Effector memory CD8-positive, alpha-beta T cell (primary cell): ENCODE measurements at regions not wholly inside any gene's neighbourhood (a gene's known extent, or its start where the extent isn't known, plus 50 kb on each side); places are given as distances from the start of the nearest gene placed in this dataset.
"Not testable (repeated sequence)": the region's sequence is repeated elsewhere in the genome, so short reads cannot be mapped to it uniquely, and the experiment has no call there.

Source experiments
- ATAC-seq: fragments of 150-1000 bp; cut with Tn5 transposase; replicated peaks from 2 replicates; pipeline ENCODE4 v1.10.0; 2021; ENCODE audit warnings: mild to moderate bottlenecking, moderate library complexity
- DNase-seq, 3 experiments: peaks; one replicate each; pipeline ENCODE4 v3.0.0; 2021
- H3K27ac Mint-ChIP-seq, 2 donors: one replicate each; pipeline ENCODE4 v1.8.0; 2022; ENCODE audit warnings: mild to moderate bottlenecking in 2 of 2, mixed read lengths in 2 of 2, moderate library complexity in 2 of 2
- H3K27me3 Mint-ChIP-seq, 2 donors: one replicate each; pipeline ENCODE4 v1.8.0; 2022; ENCODE audit warnings: mixed read lengths in 2 of 2
- H3K36me3 Mint-ChIP-seq: one replicate; pipeline ENCODE4 v1.8.0; 2022; ENCODE audit warnings: mild to moderate bottlenecking, moderate library complexity, mixed read lengths; ENCODE audit not compliant: insufficient read depth
- H3K4me1 Mint-ChIP-seq, 2 donors: one replicate each; pipeline ENCODE4 v1.8.0; 2022; ENCODE audit warnings: low read depth in 2 of 2, mixed read lengths in 2 of 2
- H3K4me3 Mint-ChIP-seq, 2 donors: one replicate each; pipeline ENCODE4 v1.8.0; 2022; ENCODE audit warnings: mild to moderate bottlenecking in 2 of 2, mixed read lengths in 2 of 2, moderate library complexity in 2 of 2
- H3K9me3 Mint-ChIP-seq, 2 donors: one replicate each; pipeline ENCODE4 v1.8.0; 2022; ENCODE audit warnings: mixed read lengths in 2 of 2

DNA sequence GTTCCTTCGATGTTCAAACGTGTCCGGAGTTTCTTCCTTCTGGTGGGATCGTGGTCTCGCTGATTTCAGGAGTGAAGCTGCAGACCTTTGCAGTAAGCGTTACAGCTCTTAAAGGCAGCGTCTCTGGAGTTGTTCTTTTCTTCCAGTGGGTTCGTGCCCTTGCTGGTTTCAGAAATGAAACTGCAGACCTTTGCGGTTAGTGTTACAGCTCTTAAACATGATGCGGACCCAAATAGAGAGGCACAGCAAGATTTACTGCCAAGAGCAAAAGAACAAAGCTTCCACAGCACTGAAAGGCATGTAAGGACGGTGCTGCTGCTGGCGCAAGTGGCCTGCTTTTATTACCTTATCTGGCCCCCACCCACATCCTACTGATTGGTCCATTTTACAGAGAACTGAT lies 931.4 kb downstream of the IPMK start:
- H3K27me3 Mint-ChIP-seq, result no peaks in the 10 kb centered on the region
- no peak overlapping the region for H3K4me3 Mint-ChIP-seq
- peaks cover 0 to 4% of the 10 kb centered on the region in 2 donors for H3K9me3 Mint-ChIP-seq
- no peak for DNase-seq
- no peaks in the 10 kb centered on the region for H3K36me3 Mint-ChIP-seq
- H3K4me1 Mint-ChIP-seq, result no peaks in the 10 kb centered on the region
- H3K27ac Mint-ChIP-seq, result no peak overlapping the region
- ATAC-seq, result no peak

DNA sequence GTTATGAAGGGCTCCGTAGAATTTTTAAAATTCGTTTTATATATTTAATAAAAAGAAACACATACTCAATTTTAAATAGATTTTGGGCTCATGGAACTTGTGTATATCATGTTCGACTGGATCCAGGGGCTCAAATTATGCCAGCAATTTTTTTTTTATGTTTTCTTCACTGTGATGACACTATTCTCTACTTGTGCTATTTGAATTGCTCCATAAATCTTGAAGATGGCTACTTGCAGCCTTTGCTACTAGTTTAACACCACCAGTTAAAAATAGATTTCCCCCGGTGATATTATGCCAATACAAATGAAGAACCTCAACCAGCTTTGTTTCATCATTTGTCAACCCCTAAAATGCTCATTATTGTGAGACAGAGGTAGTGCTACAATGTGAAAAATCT lies 933.2 kb downstream of the IPMK start:
- Mint-ChIP-seq H3K4me1 (no peaks in the 10 kb centered on the region), H3K9me3 (peaks cover 0 to 4% of the 10 kb centered on the region in 2 donors), H3K27me3 (no peaks in the 10 kb centered on the region), H3K27ac (no peak overlapping the region), H3K4me3 (no peak overlapping the region), H3K36me3 (no peaks in the 10 kb centered on the region)
- DNase-seq, result no peak
- ATAC-seq, result no peak

DNA sequence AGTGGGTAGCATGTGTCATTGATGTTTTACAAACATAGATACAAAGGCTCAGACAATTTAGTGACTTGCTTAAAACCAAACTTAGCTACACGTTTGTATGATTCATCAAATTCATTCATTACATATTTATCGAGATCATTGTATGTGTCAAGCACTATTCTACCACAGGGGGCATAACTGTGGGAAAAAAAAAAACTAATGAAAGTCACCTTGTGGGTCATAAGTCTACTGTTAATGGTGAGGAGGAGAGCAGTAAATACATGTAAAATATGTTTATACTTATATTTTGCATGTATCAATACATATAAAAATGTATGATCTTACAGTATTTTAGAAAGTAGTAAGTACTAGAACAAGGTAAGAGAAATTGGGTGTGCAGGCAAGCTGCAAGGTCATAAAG lies 933.8 kb downstream of the IPMK start:
- DNase-seq, result no peak
- H3K36me3 Mint-ChIP-seq, result no peaks in the 10 kb centered on the region
- no peaks in the 10 kb centered on the region for H3K4me1 Mint-ChIP-seq
- H3K27ac Mint-ChIP-seq, result no peak overlapping the region
- H3K4me3 Mint-ChIP-seq, result no peak overlapping the region
- peaks cover 0 to 4% of the 10 kb centered on the region in 2 donors for H3K9me3 Mint-ChIP-seq
- no peak for ATAC-seq
- no peaks in the 10 kb centered on the region for H3K27me3 Mint-ChIP-seq

DNA sequence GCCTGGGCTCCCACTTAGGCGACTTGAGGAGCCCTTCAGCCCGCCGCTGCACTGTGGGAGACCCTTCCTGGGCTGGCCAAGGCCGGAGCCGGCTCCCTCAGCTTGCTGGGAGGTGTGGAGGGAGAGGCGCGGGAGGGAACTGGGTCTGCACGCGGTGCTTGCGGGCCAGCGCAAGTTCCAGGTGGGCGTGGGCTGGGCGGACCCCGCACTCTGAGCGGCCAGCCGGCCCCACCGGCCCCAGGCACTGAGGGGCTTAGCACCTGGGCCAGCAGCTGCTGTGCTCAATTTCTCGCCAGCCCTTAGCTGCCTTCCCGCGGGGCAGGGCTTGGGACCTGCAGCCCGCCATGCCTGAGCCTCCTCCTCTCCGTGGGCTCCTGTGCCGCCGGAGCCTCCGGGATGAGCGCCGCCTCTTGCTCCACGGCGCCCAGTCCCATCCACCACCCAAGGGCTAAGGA lies 946.3 kb downstream of the IPMK start:
- not testable (repeated sequence) for DNase-seq, ATAC-seq, H3K27ac Mint-ChIP-seq, H3K27me3 Mint-ChIP-seq, H3K36me3 Mint-ChIP-seq, H3K4me3 Mint-ChIP-seq, H3K9me3 Mint-ChIP-seq, H3K4me1 Mint-ChIP-seq

DNA sequence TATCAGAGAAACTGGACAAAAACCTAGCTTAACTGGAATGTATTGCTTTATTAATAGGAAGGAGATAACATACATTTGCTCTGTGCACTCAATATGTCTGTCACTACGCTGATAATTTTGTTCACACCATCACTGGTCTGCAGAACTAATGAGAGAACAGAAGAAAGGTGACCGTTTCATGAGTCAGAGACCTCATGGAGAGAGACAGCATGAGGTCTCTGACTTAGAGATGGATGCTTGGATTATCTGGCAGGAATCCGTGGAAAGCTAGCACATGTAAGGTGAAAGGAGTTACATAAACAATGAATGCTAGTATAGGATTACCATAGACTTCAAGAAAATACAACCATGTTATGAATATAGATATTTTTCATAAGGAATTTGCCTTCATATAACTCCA lies 947.3 kb downstream of the IPMK start:
- no peak for ATAC-seq
- H3K4me3 Mint-ChIP-seq, result no peak overlapping the region
- no peaks in the 10 kb centered on the region for H3K36me3 Mint-ChIP-seq
- H3K27me3 Mint-ChIP-seq, result no peaks in the 10 kb centered on the region
- no peak overlapping the region for H3K27ac Mint-ChIP-seq
- DNase-seq, result no peak
- H3K4me1 Mint-ChIP-seq, result no peaks in the 10 kb centered on the region
- H3K9me3 Mint-ChIP-seq, result peaks cover 0 to 6% of the 10 kb centered on the region in 2 donors

DNA sequence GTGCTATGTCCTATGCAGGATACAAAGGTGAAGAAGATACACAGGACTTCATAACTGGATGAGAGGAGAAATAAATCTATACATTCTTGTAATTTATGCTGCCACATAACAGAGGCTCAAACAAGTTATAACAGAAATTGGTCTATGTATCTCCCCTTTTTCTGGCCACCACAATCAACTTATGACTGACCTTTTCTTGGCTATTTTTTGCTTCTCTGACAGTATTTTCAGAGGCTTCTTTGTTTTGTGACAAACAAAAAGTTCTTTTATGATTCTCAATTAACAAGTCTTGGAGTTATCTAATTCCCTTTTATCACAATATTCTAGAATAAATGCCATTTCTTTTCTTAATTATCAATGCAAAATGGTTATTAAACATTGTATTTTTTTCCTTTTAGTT lies 953.0 kb upstream of the ZWINT start:
- Mint-ChIP-seq H3K27me3 (no peaks in the 10 kb centered on the region), H3K4me1 (no peaks in the 10 kb centered on the region), H3K36me3 (no peaks in the 10 kb centered on the region), H3K9me3 (no peaks in the 10 kb centered on the region), H3K27ac (no peak overlapping the region), H3K4me3 (no peak overlapping the region)
- ATAC-seq (no peak), DNase-seq (no peak)

DNA sequence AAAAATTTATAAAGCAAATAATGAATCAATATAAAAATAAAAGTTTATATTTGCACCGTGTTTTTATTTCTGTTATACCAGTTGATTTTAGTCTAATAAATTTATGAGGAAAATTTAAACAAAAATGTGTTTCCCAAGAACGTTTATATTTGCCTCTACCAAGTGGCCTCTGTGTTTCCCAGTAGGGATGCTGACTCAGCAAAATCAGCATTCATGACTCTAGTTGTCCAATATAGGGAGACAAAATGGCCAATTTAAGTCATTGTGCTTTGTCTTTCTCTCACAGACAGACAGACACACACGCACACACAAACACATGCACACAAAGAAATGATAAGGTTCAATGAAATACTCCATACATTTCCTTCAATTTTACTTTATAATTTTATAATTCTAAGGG lies 942.5 kb upstream of the ZWINT start:
- Mint-ChIP-seq H3K36me3 (no peaks in the 10 kb centered on the region), H3K9me3 (peaks cover 3 to 14% of the 10 kb centered on the region in 2 donors), H3K27ac (no peak overlapping the region), H3K27me3 (no peaks in the 10 kb centered on the region), H3K4me3 (no peak overlapping the region), H3K4me1 (no peaks in the 10 kb centered on the region)
- no peak for ATAC-seq
- no peak for DNase-seq

DNA sequence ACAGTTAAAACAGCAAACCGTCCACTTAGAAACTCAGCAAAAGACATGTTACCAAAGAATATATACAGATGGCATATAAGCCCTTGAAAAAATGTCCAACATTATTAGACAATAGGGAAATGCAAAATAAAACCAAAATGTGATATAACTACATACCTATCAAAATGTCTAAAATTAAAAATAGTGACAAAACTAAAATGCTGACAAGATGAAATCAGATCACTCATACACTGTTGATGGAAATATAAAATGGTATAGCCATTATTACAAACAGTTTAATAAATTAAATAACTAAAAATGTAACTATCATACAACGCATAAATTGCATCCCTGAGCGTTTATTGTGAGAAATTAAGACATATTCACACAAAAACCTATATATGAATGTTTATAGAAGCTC lies 939.7 kb upstream of the ZWINT start:
- no peak overlapping the region for H3K27ac Mint-ChIP-seq
- H3K9me3 Mint-ChIP-seq, result peaks cover 1 to 14% of the 10 kb centered on the region in 2 donors
- no peak overlapping the region for H3K4me3 Mint-ChIP-seq
- H3K36me3 Mint-ChIP-seq, result no peaks in the 10 kb centered on the region
- no peak for ATAC-seq
- DNase-seq, result no peak
- H3K27me3 Mint-ChIP-seq, result no peaks in the 10 kb centered on the region
- H3K4me1 Mint-ChIP-seq, result no peaks in the 10 kb centered on the region

DNA sequence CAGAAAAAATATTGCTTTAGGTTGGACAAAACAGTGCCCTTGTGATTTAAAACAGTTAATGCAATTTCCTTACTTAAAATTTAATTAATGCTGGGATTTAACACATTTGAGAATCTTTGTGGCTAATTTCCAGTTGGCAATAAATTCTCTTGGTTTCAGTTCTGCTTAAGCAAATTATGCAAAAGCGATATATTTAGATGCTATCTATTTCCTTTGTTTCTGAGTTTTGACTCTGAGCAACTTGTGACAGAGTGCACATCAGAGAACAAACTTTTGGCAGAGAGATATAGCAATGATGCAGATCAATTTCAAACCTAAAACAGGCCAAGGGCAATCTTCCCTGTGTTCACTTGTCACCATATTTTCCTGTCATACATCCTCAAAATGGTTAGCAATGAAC lies 933.6 kb upstream of the ZWINT start:
- ATAC-seq (no peak), DNase-seq (no peak)
- Mint-ChIP-seq H3K36me3 (no peaks in the 10 kb centered on the region), H3K4me1 (no peaks in the 10 kb centered on the region), H3K4me3 (no peak overlapping the region), H3K27ac (no peak overlapping the region), H3K9me3 (peaks cover 0 to 4% of the 10 kb centered on the region in 2 donors), H3K27me3 (no peaks in the 10 kb centered on the region)

DNA sequence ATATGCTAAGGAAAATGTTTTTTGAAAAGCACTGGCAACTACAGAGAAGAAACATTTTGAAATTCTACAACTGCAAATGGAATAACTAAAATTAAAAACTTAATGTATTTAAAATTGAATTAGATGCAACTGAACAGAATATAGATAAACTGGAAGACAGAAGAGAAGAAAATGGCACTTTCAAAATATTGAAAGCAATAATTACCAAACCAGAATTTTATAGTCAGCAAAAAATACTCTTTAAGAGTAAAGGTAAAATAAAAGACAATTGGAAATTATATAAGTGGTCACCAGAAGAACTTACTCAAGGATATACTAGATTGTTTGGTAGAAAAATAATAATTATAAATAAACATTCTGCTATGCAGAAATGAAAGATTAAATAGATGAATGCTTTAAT lies 927.7 kb upstream of the ZWINT start:
- Mint-ChIP-seq H3K27me3 (no peaks in the 10 kb centered on the region), H3K9me3 (peaks cover 4 to 10% of the 10 kb centered on the region in 2 donors), H3K4me1 (no peaks in the 10 kb centered on the region), H3K4me3 (no peak overlapping the region), H3K27ac (no peak overlapping the region), H3K36me3 (no peaks in the 10 kb centered on the region)
- ATAC-seq (no peak), DNase-seq (no peak)

DNA sequence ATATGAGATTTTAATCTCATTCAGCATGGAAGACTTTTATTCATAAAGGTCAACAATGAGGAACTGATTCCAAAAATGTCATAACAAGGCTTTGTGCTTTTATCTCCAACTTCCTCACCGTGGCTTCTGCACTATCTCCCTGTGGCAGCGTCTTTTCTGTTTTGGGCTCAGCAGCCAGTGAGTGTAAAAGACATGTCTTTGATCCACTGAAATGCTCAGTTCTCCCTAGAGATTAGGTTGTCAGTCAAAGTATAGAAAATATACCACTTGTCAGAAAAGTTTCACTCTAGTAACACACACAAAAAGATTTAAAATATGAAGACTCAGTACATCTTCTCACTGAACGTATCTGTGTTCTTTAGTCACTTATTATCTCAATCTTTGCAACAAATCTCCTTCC lies 901.8 kb upstream of the ZWINT start:
- H3K27me3 Mint-ChIP-seq, result no peaks in the 10 kb centered on the region
- H3K36me3 Mint-ChIP-seq, result no peaks in the 10 kb centered on the region
- DNase-seq (no peak), ATAC-seq (no peak)
- H3K4me3 Mint-ChIP-seq, result no peak overlapping the region
- peaks cover 9 to 23% of the 10 kb centered on the region in 2 donors for H3K9me3 Mint-ChIP-seq
- no peaks in the 10 kb centered on the region for H3K4me1 Mint-ChIP-seq
- H3K27ac Mint-ChIP-seq, result no peak overlapping the region

DNA sequence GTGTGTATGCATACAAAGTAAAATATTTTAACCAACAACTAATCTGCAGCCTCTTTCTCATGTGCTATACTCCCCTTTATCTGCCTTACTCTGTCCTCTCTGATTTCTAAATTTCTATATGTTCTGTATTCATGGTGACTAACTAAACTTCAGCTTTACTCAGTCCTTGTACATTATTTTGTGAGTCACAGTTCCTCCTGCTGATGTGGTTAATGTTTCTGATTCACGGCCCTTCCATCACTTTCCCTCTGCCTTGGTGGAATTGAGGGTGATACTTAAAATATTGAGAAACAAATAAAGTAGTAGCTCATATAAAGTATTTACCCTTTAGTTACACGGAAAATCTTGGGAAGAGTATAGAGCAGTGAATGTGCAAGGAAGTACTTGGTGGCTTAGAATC lies 899.1 kb upstream of the ZWINT start:
- no peaks in the 10 kb centered on the region for H3K27me3 Mint-ChIP-seq
- ATAC-seq (no peak), DNase-seq (no peak)
- no peaks in the 10 kb centered on the region for H3K36me3 Mint-ChIP-seq
- no peaks in the 10 kb centered on the region for H3K4me1 Mint-ChIP-seq
- no peak overlapping the region for H3K4me3 Mint-ChIP-seq
- H3K9me3 Mint-ChIP-seq, result peaks cover 15 to 23% of the 10 kb centered on the region in 2 donors
- H3K27ac Mint-ChIP-seq, result no peak overlapping the region

DNA sequence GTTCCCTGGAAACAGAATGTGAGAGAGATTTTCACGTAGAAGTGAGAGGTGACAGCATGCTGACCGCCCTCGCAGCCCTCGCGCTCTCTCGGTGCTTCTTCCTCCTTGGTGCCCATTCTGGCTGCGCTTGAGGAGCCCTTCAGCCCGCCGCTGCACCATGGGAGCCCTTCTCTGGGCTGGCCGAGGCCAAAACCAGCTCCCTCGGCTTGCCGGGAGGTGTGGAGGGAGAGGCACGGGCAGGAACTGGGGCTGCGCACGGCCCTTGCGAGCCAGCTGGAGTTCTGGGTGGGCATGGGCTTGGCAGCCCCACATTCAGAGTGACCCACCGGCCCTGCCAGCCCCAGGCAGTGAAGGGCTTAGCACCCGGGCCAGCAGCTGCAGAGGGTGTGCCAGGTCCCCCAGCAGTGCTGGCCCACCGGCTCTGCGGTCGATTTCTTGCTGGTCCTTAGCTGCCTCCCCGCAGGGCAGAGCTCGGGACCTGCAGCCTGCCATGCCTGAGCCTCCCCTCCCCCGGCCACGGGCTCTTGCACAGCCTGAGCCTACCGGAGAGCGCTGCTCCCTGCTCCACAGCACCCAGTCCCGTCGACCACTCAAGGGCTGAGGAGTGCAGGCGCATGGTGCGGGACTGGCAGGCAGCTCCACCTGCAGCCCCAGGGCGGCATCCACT lies 888.7 kb upstream of the ZWINT start:
- DNase-seq (no peak), ATAC-seq (no peak)
- Mint-ChIP-seq H3K27ac (no peak overlapping the region), H3K27me3 (no peaks in the 10 kb centered on the region), H3K4me1 (no peaks in the 10 kb centered on the region), H3K4me3 (no peak overlapping the region), H3K36me3 (no peaks in the 10 kb centered on the region), H3K9me3 (peaks cover under 1 to 1% of the 10 kb centered on the region in 2 donors)

DNA sequence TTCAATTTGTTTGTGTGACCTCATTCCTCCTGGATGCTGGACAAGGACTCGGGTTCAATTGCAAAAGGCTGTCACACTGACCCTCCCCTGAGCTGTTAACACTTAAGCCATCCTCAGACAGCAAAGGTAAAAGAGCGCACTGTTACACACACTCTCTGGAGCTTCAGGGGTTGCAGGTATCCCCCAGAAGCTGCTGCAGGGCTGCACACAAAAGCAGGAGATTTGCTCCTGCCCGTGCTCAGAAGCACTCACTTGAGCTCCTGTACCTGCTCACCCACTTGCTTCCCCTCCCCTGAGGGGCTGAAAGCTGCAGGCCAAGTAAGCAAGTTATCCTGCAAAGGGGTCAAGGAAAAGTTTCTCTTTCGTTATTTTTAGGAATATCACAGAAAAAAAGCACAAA lies 886.2 kb upstream of the ZWINT start:
- no peaks in the 10 kb centered on the region for H3K4me1 Mint-ChIP-seq

DNA sequence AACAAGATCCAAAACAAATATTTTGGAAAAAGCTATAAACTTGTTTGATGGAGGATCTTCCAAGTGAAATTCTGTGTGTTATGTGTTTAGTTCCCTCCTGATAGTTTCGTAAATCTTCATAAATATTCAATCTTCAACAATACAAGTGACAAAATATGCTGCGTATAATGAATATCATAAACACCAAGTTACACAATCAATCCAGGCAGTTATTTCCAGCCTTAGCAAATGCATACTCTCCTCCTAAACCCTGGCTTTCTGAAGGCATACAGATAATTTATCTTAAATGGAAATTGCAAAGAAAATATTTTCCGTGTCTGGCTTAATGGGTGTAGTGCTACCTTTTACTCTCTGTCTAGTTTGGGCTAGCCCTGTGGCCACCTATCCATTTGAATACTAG lies 864.9 kb upstream of the ZWINT start:
- DNase-seq (no peak), ATAC-seq (no peak)
- Mint-ChIP-seq H3K9me3 (peaks cover 2 to 7% of the 10 kb centered on the region in 2 donors), H3K4me3 (no peak overlapping the region), H3K27ac (no peak overlapping the region), H3K4me1 (no peaks in the 10 kb centered on the region), H3K27me3 (no peaks in the 10 kb centered on the region), H3K36me3 (no peaks in the 10 kb centered on the region)

More for the DNA sequence above, 886.2 kb upstream of the ZWINT start:
- no peak overlapping the region for H3K27ac Mint-ChIP-seq
- ATAC-seq (no peak), DNase-seq (no peak)
- H3K4me3 Mint-ChIP-seq, result no peak overlapping the region
- H3K27me3 Mint-ChIP-seq, result no peaks in the 10 kb centered on the region
- H3K9me3 Mint-ChIP-seq, result peaks cover 2 to 6% of the 10 kb centered on the region in 2 donors
- no peaks in the 10 kb centered on the region for H3K36me3 Mint-ChIP-seq
